ENCODE measurements at regions not wholly inside any gene's neighbourhood (a gene's known extent, or its start where the extent isn't known, plus 50 kb on each side); places are given as distances from the start of the nearest gene placed in this dataset.

DNA sequence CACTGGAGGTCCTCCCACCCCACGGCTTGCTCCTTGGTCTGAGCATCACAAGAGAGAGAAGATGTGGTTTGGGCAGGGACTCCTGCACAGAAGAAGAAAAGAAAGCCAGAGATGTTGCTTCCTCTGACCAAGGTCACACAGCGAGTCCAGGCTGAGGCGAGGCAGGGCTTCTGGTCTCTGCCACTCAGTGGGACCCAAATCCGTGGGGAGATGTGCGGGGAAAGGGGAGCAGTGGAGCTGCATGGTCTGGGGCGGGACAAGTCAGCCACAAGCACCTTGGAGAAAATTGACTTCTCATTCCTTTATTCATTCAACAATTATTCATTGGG is 150.9 kb downstream of the C9orf50 start:
- H3K9ac ChIP-seq (ENCODE audit: low read length) = no peak overlapping the region
- no peak overlapping the region for H3K4me3 ChIP-seq (ENCODE audit: low read length)
- H4K20me1 ChIP-seq (ENCODE audit: low read length) = no peaks in the 10 kb centered on the region
- H2AFZ ChIP-seq (ENCODE audit: low read length) = no peak overlapping the region
- TF ChIP-seq EZH2phosphoT487 (IDR thresholded peaks at IDR 0.05; ENCODE audit: borderline replicate concordance, low read length) (no peak), EZH2 (IDR thresholded peaks at IDR 0.05; ENCODE audit: low read length, unreplicated experiment) (no peak)
- TF ChIP-seq, protein P1, sequence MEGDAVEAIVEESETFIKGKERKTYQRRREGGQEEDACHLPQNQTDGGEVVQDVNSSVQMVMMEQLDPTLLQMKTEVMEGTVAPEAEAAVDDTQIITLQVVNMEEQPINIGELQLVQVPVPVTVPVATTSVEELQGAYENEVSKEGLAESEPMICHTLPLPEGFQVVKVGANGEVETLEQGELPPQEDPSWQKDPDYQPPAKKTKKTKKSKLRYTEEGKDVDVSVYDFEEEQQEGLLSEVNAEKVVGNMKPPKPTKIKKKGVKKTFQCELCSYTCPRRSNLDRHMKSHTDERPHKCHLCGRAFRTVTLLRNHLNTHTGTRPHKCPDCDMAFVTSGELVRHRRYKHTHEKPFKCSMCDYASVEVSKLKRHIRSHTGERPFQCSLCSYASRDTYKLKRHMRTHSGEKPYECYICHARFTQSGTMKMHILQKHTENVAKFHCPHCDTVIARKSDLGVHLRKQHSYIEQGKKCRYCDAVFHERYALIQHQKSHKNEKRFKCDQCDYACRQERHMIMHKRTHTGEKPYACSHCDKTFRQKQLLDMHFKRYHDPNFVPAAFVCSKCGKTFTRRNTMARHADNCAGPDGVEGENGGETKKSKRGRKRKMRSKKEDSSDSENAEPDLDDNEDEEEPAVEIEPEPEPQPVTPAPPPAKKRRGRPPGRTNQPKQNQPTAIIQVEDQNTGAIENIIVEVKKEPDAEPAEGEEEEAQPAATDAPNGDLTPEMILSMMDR (conservative IDR thresholded peaks at IDR 0.05; ENCODE audit: low read depth, low read length) = no peak
- no peaks in the 10 kb centered on the region for H3K9me2 ChIP-seq (replicated peaks; ENCODE audit: low read length)
- ChIA-PET CTCF (no interaction called here), POLR2A (ENCODE audit: unreplicated experiment) (no interaction called here)
- no peaks in the 10 kb centered on the region for H3F3A ChIP-seq (ENCODE audit: low read length, unreplicated experiment)
- H3K27me3 ChIP-seq (ENCODE audit: low read length) = no peaks in the 10 kb centered on the region
- no peak overlapping the region for H3K27ac ChIP-seq (ENCODE audit: low read length)
- ATAC-seq (no peak), DNase-seq (no peak)
- H3K36me3 ChIP-seq (ENCODE audit: low read depth, low read length) = no peaks in the 10 kb centered on the region
- H3K9me3 ChIP-seq (ENCODE audit: low read length) = no peaks in the 10 kb centered on the region
- no TSS peak for BruUV-seq (replicated peaks)
- intact Hi-C loops (cut with micrococcal nuclease) = no loop called here
- H3K4me2 ChIP-seq (ENCODE audit: low read length) = no peak overlapping the region
- H3K79me2 ChIP-seq (ENCODE audit: low read length) = no peaks in the 10 kb centered on the region
- H3K4me1 ChIP-seq (ENCODE audit: insufficient read depth, low read length) = no peaks in the 10 kb centered on the region; the same call in 1 of the 2 replicates

DNA sequence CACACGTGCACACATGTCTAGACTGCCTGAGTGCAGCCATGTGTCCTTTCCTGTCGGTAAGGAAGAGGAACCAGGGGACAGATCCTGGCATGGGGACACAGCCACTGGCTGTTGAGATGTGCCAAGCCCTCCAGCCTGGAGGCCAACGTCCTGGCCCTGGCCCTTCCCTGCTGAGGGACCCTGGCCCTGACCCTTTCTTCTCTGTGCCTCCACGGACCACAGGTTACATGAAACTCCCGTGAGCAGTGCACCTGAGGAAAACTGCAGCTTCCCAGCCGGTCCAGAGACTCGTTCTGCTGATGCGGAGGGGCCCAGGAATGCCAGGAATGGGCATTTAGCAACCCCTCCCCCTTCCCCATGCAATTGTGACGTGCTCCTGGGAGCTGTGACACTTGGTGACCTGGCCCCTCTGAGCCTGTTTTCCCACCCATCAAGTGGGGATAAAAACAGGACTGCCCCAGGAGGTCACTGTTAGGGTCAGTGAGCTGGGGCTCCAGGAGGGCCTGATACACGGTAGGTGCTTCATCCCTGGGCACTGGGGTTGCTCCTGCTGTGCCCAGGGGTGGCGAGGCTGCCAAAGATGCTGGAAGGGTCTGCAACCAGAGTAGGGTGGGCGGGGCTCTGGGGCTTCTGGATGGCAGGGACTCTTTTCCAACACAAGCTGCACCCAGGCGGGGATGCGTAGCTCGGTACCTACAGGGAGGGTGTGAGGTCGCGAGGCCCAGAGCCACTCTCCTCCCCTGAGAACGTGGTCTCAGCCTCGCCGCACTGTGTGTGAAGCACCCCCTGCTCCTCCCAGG is 151.5 kb downstream of the C9orf50 start:
- Histone ChIP-seq H4K20me1 (ENCODE audit: low read length) (no peaks in the 10 kb centered on the region), H3F3A (ENCODE audit: low read length, unreplicated experiment) (no peaks in the 10 kb centered on the region), H3K79me2 (ENCODE audit: low read length) (no peaks in the 10 kb centered on the region), H3K4me3 (ENCODE audit: low read length) (no peak overlapping the region), H3K27me3 (ENCODE audit: low read length) (no peaks in the 10 kb centered on the region), H3K4me2 (ENCODE audit: low read length) (no peak overlapping the region), H3K27ac (ENCODE audit: low read length) (no peak overlapping the region), H3K4me1 (ENCODE audit: insufficient read depth, low read length) (no peaks in the 10 kb centered on the region; the same call in 1 of the 2 replicates), H2AFZ (ENCODE audit: low read length) (no peak overlapping the region), H3K9ac (ENCODE audit: low read length) (no peak overlapping the region), H3K36me3 (ENCODE audit: low read depth, low read length) (no peaks in the 10 kb centered on the region), H3K9me3 (ENCODE audit: low read length) (no peaks in the 10 kb centered on the region), H3K9me2 (replicated peaks; ENCODE audit: low read length) (no peaks in the 10 kb centered on the region)
- intact Hi-C loops (cut with micrococcal nuclease) = no loop called here
- DNase-seq = no peak
- POLR2A ChIA-PET (ENCODE audit: unreplicated experiment) = no interaction called here
- CTCF ChIA-PET = no interaction called here
- ATAC-seq = no peak
- no TSS peak for BruUV-seq (replicated peaks)
- TF ChIP-seq EZH2 (IDR thresholded peaks at IDR 0.05; ENCODE audit: low read length, unreplicated experiment) (no peak), EZH2phosphoT487 (IDR thresholded peaks at IDR 0.05; ENCODE audit: borderline replicate concordance, low read length) (no peak)
- TF ChIP-seq, protein P1 (conservative IDR thresholded peaks at IDR 0.05; ENCODE audit: low read depth, low read length) = no peak

All from PC-3 (cell line).